Breast epithelium (tissue), 3 donors: ENCODE measurements at regions not wholly inside any gene's neighbourhood (a gene's known extent, or its start where the extent isn't known, plus 50 kb on each side); places are given as distances from the start of the nearest gene placed in this dataset.

Experiments used
- POLR2A ChIP-seq: fragments of 450-650 bp; IDR thresholded peaks from one replicate; pipeline ENCODE4 v1.6.1; 2016; ENCODE audit warnings: antibody characterized with exemption, mild to moderate bottlenecking, moderate library complexity
- POLR2AphosphoS5 ChIP-seq, 3 donors: sonication (generic); formaldehyde crosslinking; IDR thresholded peaks; one replicate each; pipeline ENCODE4 v1.6.1; 2017; ENCODE audit warnings: antibody characterized with exemption in 3 of 3
- TF ChIP-seq, protein P1 (sequence below), 3 donors: fragments of 450-650 bp; IDR thresholded peaks; one replicate each; pipeline ENCODE4 v1.5.1; 2016 to 2017; ENCODE audit warnings: antibody characterized with exemption in 3 of 3, mild to moderate bottlenecking in 3 of 3, moderate library complexity in 3 of 3

GRCh38 chr3:81435050-81435449 lies 326.4 kb downstream of the GBE1 start:
- TF ChIP-seq, protein P1, sequence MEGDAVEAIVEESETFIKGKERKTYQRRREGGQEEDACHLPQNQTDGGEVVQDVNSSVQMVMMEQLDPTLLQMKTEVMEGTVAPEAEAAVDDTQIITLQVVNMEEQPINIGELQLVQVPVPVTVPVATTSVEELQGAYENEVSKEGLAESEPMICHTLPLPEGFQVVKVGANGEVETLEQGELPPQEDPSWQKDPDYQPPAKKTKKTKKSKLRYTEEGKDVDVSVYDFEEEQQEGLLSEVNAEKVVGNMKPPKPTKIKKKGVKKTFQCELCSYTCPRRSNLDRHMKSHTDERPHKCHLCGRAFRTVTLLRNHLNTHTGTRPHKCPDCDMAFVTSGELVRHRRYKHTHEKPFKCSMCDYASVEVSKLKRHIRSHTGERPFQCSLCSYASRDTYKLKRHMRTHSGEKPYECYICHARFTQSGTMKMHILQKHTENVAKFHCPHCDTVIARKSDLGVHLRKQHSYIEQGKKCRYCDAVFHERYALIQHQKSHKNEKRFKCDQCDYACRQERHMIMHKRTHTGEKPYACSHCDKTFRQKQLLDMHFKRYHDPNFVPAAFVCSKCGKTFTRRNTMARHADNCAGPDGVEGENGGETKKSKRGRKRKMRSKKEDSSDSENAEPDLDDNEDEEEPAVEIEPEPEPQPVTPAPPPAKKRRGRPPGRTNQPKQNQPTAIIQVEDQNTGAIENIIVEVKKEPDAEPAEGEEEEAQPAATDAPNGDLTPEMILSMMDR (IDR thresholded peaks at IDR 0.05) = no peak
- TF ChIP-seq POLR2A = no peak
- TF ChIP-seq POLR2AphosphoS5 (IDR thresholded peaks at IDR 0.05) = no peak
